A549 (cell line): ENCODE measurements at regions not wholly inside any gene's neighbourhood (a gene's known extent, or its start where the extent isn't known, plus 50 kb on each side); places are given as distances from the start of the nearest gene placed in this dataset.

Experiments used
- BHLHE40 ChIP-seq: IDR thresholded peaks from 2 replicates; pipeline ENCODE4 v1.6.1; 2012; ENCODE audit warnings: low read depth, low read length, inconsistent platforms
- EP300 ChIP-seq, 2 experiments: fragments of >200 bp; sonication (Bioruptor Twin); formaldehyde crosslinking; IDR thresholded peaks; 2 replicates in 1 of 2; 3 replicates in 1 of 2; pipeline ENCODE4 v1.6.1; 2016 to 2017
- HOXA7 ChIP-seq: fragments of 250-450 bp; sonication (Bioruptor Pico); IDR thresholded peaks from 2 replicates; pipeline ENCODE4 v1.5.0; 2020; ENCODE audit warnings: mild to moderate bottlenecking, moderate library complexity
- MAFK ChIP-seq: fragments of 450-650 bp; IDR thresholded peaks from 2 replicates; pipeline ENCODE4 v1.6.1; 2014; ENCODE audit not compliant: partially characterized antibody
- PHF8 ChIP-seq: fragments of 200-600 bp; sonication (generic); IDR thresholded peaks from 2 replicates; pipeline ENCODE4 v1.6.1; 2016; ENCODE audit warnings: low read depth, mild to moderate bottlenecking, antibody characterized with exemption, moderate library complexity, borderline replicate concordance
- POLR2A ChIP-seq: IDR thresholded peaks from 2 replicates; pipeline ENCODE4 v1.6.1; 2012; ENCODE audit warnings: mild to moderate bottlenecking, low read length
- RCOR1 ChIP-seq: fragments of 150-350 bp; IDR thresholded peaks from 2 replicates; pipeline ENCODE4 v1.6.1; 2014; ENCODE audit warnings: antibody characterized with exemption, low read length, low read depth
- SMC3 ChIP-seq: fragments of >200 bp; sonication (Bioruptor Twin); formaldehyde crosslinking; IDR thresholded peaks from 3 replicates; pipeline ENCODE4 v1.6.1; 2018; ENCODE audit warnings: inconsistent platforms
- TF ChIP-seq, protein P1 (sequence below): fragments of >200 bp; sonication (Bioruptor Twin); formaldehyde crosslinking; IDR thresholded peaks from 3 replicates; pipeline ENCODE4 v1.5.1; 2016
- TF ChIP-seq, protein P2 (sequence below): fragments of 200-600 bp; sonication (generic); IDR thresholded peaks from 2 replicates; pipeline ENCODE4 v1.6.1; 2016; ENCODE audit warnings: antibody characterized with exemption, mild to moderate bottlenecking, moderate library complexity

DNA sequence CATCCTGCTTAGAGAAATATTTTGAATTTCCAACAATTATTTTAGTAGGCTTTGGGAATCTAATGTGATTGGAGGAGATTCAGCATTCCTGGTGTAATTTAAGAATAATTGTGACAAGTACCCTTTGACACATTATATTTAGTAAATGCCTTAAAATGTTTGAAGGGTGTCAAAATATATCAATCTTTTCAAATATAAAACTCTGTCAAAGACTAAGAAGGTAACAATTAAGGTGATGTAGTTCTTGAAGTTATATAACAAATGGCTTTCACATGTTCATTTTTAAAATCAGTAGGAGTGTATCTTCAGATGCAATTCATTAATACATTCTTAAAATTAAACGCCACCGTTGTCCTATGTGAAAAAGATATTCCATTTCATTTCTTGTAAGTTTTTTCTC, 1977.1 kb upstream of the CDH9 start:
- TF ChIP-seq, protein P1, sequence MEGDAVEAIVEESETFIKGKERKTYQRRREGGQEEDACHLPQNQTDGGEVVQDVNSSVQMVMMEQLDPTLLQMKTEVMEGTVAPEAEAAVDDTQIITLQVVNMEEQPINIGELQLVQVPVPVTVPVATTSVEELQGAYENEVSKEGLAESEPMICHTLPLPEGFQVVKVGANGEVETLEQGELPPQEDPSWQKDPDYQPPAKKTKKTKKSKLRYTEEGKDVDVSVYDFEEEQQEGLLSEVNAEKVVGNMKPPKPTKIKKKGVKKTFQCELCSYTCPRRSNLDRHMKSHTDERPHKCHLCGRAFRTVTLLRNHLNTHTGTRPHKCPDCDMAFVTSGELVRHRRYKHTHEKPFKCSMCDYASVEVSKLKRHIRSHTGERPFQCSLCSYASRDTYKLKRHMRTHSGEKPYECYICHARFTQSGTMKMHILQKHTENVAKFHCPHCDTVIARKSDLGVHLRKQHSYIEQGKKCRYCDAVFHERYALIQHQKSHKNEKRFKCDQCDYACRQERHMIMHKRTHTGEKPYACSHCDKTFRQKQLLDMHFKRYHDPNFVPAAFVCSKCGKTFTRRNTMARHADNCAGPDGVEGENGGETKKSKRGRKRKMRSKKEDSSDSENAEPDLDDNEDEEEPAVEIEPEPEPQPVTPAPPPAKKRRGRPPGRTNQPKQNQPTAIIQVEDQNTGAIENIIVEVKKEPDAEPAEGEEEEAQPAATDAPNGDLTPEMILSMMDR: no peak
- TF ChIP-seq, protein P2, sequence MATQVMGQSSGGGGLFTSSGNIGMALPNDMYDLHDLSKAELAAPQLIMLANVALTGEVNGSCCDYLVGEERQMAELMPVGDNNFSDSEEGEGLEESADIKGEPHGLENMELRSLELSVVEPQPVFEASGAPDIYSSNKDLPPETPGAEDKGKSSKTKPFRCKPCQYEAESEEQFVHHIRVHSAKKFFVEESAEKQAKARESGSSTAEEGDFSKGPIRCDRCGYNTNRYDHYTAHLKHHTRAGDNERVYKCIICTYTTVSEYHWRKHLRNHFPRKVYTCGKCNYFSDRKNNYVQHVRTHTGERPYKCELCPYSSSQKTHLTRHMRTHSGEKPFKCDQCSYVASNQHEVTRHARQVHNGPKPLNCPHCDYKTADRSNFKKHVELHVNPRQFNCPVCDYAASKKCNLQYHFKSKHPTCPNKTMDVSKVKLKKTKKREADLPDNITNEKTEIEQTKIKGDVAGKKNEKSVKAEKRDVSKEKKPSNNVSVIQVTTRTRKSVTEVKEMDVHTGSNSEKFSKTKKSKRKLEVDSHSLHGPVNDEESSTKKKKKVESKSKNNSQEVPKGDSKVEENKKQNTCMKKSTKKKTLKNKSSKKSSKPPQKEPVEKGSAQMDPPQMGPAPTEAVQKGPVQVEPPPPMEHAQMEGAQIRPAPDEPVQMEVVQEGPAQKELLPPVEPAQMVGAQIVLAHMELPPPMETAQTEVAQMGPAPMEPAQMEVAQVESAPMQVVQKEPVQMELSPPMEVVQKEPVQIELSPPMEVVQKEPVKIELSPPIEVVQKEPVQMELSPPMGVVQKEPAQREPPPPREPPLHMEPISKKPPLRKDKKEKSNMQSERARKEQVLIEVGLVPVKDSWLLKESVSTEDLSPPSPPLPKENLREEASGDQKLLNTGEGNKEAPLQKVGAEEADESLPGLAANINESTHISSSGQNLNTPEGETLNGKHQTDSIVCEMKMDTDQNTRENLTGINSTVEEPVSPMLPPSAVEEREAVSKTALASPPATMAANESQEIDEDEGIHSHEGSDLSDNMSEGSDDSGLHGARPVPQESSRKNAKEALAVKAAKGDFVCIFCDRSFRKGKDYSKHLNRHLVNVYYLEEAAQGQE: no peak
- no peak for TF ChIP-seq MAFK
- TF ChIP-seq BHLHE40: no peak
- TF ChIP-seq HOXA7 (CRISPR knock-in tag): no peak
- TF ChIP-seq SMC3: no peak
- no peak for TF ChIP-seq EP300 (IDR thresholded peaks at IDR 0.05)
- no peak for TF ChIP-seq POLR2A
- no peak for TF ChIP-seq RCOR1
- TF ChIP-seq PHF8: no peak
